ENCODE measurements at regions not wholly inside any gene's neighbourhood (a gene's known extent, or its start where the extent isn't known, plus 50 kb on each side); places are given as distances from the start of the nearest gene placed in this dataset.
"Not testable (repeated sequence)": the region's sequence is repeated elsewhere in the genome, so short reads cannot be mapped to it uniquely, and the experiment has no call there.

GRCh38 chr3:153911116-153911515 is 210.1 kb upstream of the ARHGEF26 start:
- DNase-seq = no peak

DNA sequence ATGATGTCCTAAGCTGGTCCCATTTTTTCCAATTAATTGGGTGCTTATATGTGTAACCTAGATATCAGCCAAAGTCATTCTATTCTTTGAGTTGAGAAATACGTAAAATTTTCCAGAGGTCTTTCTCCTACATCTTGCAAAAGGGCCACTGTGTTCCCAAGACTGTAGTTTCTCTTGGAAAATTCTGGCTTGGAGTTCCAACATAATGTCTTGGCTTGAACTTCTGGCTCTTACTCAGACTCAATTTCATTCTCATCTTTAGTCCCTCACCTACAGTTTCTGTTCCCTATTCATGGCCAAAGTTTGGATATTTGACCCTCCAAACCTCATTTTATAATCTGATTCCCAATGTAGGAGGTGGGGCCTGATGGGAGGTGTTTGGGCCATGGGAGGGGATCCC is 201.4 kb upstream of the ARHGEF26 start:
- DNase-seq = no peak

GRCh38 chr3:153921826-153922225 is 199.4 kb upstream of the ARHGEF26 start:
- no peak for DNase-seq

DNA sequence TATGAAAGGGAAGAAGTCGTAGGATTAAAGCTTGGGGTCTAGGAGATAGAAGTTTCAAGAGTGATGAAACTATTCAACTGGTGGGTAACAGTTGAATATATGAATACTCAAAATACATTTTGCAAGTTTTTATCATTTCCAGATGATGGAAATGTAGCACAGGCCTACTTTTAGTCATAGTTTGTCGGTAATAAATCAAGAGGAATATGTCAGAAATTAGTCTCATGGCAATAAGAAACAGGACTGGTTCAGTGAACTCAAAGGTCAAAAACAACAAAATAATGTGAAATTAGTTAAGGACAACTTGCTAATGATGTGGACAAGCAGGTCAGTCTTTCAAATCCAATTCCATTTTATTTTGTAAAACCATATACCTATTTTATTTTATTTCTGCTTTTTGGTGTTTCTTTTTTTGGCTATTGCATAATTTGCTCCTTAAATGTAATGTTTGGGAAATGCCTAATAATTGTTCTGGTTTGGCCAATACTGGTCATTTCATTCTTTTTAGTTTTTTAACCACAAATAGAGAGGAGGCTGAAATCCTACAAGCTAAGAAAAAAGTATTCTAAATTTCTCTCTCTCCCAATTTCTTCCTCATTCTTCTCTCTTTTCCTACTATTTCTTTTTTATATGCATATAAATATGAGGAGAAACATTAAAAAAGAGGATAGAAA is 195.2 kb upstream of the ARHGEF26 start:
- DNase-seq = no peak

- peak; percentile 12 for DNase-seq
These were observed 194.1 kb upstream of the ARHGEF26 start for GRCh38 chr3:153927107-153927506.

- no peak for DNase-seq
These were observed 192.3 kb upstream of the ARHGEF26 start for GRCh38 chr3:153928851-153929250.

GRCh38 chr3:153933481-153933880 is 187.7 kb upstream of the ARHGEF26 start:
- not testable (repeated sequence) for DNase-seq

GRCh38 chr3:153944084-153944483 is 177.1 kb upstream of the ARHGEF26 start:
- DNase-seq = no peak

- DNase-seq = no peak
These were observed 169.9 kb upstream of the ARHGEF26 start for GRCh38 chr3:153951276-153951675.

- DNase-seq = no peak
These were observed 169.1 kb upstream of the ARHGEF26 start for GRCh38 chr3:153952091-153952490.

DNA sequence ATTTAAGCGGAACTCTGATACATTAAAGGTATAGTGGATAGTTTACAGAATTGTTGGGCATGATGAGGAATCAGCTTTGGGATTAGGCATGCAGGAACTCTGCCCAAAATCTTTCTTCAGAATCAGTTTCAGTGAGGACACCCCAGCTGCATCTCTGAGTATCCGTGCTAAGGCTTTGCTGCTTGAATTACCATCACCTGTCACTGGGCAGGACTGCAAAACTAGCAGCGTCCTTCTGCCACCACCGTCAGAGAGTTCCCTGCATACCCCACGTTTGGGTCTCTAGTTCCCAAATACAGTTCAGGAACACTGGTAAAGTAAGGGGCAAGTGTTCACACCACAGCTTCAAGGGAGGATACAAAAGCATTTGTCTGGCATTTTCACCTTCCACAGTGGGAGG is 164.6 kb upstream of the ARHGEF26 start:
- no peak for DNase-seq

DNA sequence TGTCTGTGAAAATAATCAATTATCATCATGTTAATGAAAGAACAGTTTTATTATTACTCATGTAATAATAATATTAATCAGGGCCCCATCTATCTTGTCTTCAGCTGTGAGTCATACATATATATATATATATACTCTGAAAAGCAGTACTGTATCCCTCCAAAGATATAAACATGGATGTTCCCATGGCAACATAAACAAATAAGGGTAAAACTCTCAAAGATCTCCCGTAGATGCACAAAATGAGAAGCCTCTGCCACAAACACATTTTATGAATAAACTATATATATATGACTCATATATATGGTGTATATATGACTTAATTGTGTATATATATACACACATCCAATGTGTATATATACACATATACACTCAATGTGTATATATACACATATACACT is 163.8 kb upstream of the ARHGEF26 start:
- no peak for DNase-seq

DNA sequence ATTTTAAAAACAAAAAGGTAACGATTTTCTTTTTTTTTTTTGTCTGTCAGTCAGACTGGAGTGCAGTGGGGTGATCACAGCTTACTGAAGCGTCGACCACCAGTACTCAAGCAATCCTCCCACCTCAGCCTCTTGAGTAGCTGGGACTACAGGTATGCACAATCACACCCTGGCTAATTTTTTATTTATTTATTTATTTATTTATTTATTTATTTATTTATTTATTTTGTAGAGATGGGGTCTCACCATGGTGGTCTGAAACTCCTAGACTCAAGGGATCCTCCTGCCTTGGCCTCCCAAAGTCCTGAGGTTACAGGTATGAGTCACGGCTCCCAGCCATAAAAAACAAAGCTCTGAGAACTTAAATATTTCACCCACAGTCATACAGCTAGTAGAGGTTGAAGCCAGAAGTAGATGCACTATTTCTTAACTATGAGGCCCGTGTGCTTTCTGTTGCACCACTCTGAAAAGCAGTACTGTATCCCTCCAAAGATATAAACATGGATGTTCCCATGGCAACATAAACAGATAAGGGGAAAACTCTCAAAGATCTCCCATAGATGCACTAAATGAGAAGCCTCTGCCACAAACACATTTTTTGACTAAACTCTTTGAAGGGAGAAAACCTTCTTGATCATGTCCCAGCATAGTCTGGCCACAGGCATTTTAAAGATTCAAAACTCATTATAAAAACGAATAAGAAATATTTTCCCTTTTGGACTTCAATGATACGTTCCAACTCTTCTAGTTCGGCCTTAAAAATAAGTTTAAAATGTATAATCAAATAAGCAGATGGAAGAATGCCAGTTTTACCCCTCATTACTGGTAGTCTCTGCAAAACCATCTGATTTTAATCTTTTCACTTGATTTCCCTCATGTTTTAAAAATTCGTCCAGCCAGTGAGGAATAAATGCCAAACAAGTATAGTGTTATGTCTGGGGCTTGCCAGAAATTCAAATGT is 162.3 kb upstream of the ARHGEF26 start:
- no peak for DNase-seq

- no peak for DNase-seq
These were observed 160.6 kb upstream of the ARHGEF26 start for GRCh38 chr3:153960458-153961074.

DNA sequence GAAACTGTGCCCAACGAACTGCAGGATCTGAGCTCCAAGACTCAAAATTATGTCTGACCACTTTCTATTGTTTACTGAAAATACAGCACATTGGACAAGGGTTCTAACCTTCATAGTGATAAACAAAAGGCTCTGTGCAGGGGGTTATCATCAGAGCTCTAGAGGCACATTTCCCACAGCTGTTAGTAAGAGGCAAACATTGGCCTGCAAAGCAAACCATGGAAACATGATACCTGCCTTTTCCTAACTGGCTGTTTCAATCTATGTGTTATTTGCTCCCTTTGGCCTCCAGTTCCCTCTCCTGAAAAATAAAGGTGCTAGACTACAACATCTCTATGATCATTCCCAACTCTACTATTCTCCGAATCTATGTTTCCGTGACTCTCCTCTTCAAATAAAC is 159.7 kb upstream of the ARHGEF26 start:
- DNase-seq = no peak

- no peak for DNase-seq
These were observed 158.2 kb upstream of the ARHGEF26 start for GRCh38 chr3:153963012-153963411.

DNA sequence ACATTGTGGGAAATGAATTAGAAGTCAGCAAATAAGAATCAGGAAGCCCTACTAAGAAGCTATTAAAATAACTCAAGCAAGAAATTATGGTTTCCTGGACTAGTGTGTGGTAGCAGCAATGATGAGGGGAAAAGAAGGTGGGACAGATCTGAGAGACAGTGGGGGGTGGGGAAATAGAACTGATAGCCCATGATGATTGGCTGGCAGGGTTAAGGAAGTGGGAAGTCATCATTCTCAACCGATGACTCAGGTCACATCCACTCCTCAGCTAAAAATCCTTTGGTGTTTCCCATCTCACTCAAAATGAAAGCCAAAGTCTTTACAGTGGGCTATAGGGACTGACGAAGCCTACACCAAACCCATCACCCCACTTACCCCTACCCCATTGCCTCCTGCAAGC is 153.9 kb upstream of the ARHGEF26 start:
- no peak for DNase-seq

GRCh38 chr3:153970047-153970446 is 151.1 kb upstream of the ARHGEF26 start:
- no peak for DNase-seq

- peak; percentile 13 for DNase-seq
These were observed 150.3 kb upstream of the ARHGEF26 start for GRCh38 chr3:153970741-153971347.

DNA sequence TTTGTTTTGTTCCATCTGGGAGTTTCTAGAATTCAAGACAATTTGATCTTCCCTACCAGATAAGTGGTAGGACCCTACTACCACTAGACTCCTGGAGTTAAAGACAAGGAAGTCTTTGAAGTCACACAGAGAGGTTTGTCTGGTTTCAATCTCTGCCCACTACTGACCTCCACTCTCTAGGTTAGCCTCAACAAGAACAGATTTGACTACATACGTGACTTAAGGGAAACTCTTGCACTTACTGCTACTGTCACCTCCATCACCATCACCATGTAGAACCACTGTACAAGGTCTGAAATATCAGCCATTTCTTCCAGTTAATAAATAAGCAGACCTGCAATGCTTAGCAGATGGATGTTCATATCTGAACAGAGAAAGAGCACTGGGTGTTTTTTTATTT is 148.3 kb upstream of the ARHGEF26 start:
- DNase-seq = no peak

GRCh38 chr3:153973722-153974265 is 147.4 kb upstream of the ARHGEF26 start:
- DNase-seq = no peak

- no peak for DNase-seq
These were observed 146.6 kb upstream of the ARHGEF26 start for GRCh38 chr3:153974614-153975013.
